Lower leg skin (tissue), 4 donors: ENCODE measurements at regions not wholly inside any gene's neighbourhood (a gene's known extent, or its start where the extent isn't known, plus 50 kb on each side); places are given as distances from the start of the nearest gene placed in this dataset.
"Not testable (repeated sequence)": the region's sequence is repeated elsewhere in the genome, so short reads cannot be mapped to it uniquely, and the experiment has no call there.

Experiments used
- DNase-seq, 2 donors: peaks; one replicate each; pipeline ENCODE4 v3.0.0-alpha.2; 2019; ENCODE audit warnings: low spot score in 2 of 2
- H3K4me3 ChIP-seq: fragments of 200-600 bp; sonication (generic); 2 replicates; pipeline ENCODE4 v1.5.1; 2017; ENCODE audit warnings: mild to moderate bottlenecking, low read depth; ENCODE audit not compliant: poor library complexity, severe bottlenecking
- WGBS, 2 donors: methylation state at CpG; one replicate each; pipeline ENCODE4 v1.1.5; 2018; 5-methylcytosine and 5-hydroxymethylcytosine counted together
- intact Hi-C: fragments of 100-400 bp; cut with DNase I; formaldehyde crosslinking; loops from one replicate; pipeline ENCODE4 v1.15.0; 2023; ENCODE audit warnings: low total_unique reads
- microRNA-seq, 2 donors: library from miRNA; unstranded; fragments of <30 nt; microRNA quantifications; one replicate each; pipeline ENCODE4, GENCODE V29; 2016; ENCODE audit warnings: borderline replicate concordance in 2 of 2, borderline number of aligned reads in 1 of 2

GRCh38 chr21:8251701-8252100 is 2269.7 kb upstream of the TPTE start:
- no CpG with 5 or more reads among the region's 64 CpGs for WGBS, 2 donors
- intact Hi-C loops, DNase-seq, H3K4me3 ChIP-seq: not testable (repeated sequence)

- intact Hi-C loops, H3K4me3 ChIP-seq: not testable (repeated sequence)
- DNase-seq: peak in 1 of 2 donors; percentile 7
- no CpG with 5 or more reads among the region's 30 CpGs for WGBS, 2 donors
Measured at GRCh38 chr21:8255094-8255493, 2266.3 kb upstream of the TPTE start.

- whole genome bisulfite sequencing, 2 donors: no CpG with 5 or more reads among the region's 143 CpGs
- intact Hi-C loops, H3K4me3 ChIP-seq: not testable (repeated sequence)
- DNase-seq: peak in 1 of 2 donors; percentile 10
Measured at GRCh38 chr21:8257083-8257799, 2264.1 kb upstream of the TPTE start.

GRCh38 chr21:8260065-8260627 is 2261.2 kb upstream of the TPTE start:
- DNase-seq, H3K4me3 ChIP-seq, intact Hi-C loops: not testable (repeated sequence)
- WGBS, 2 donors: no CpG with 5 or more reads among the region's 66 CpGs

Small RNAs in the stretch of these regions (microRNA-seq; reads per million reads assigned to microRNA genes)
- gene MIR3648-1: 0 reads per million in 2 donors
- 0 reads per million in 2 donors for gene MIR3687-1
- 0 reads per million in 2 donors for gene MIR6724-1
- gene MIR6724-2: 0 reads per million in 2 donors
